Vagina (tissue), 2 donors: ENCODE measurements at regions not wholly inside any gene's neighbourhood (a gene's known extent, or its start where the extent isn't known, plus 50 kb on each side); places are given as distances from the start of the nearest gene placed in this dataset.

Source experiments
- POLR2A ChIP-seq, 2 donors: fragments of 450-650 bp; IDR thresholded peaks; one replicate each; pipeline ENCODE4 v1.6.1; 2017; ENCODE audit warnings: antibody characterized with exemption in 2 of 2, mild to moderate bottlenecking in 2 of 2, moderate library complexity in 2 of 2
- TF ChIP-seq, protein P1 (sequence below), 3 experiments: fragments of 450-650 bp in 2 of 3; fragments of 200-600 bp in 1 of 3; sonication (generic) in 1 of 3; IDR thresholded peaks; one replicate each; pipeline ENCODE4 v1.5.1; 2017 to 2019; ENCODE audit warnings: antibody characterized with exemption in 3 of 3, mild to moderate bottlenecking in 2 of 3, moderate library complexity in 2 of 3

DNA sequence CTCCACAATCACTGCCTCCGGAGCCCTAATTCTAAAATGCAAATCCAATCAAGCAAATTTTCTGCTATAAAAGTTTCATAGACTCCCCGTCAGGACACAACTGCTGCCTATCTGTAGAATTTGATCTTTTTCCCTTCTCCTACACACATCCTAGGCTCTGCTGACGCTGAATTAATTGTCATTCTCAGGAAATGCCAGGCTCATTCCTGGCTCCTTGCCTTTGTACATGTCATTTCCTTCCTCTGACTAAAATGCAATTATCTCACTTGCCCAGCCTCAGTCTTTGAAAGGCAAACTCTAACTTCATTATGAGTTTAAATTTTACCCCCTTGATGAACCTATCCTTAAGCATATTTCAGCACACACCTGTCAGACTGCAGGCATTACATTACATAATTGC lies 844.9 kb upstream of the CRIM1 start:
- TF ChIP-seq, protein P1, sequence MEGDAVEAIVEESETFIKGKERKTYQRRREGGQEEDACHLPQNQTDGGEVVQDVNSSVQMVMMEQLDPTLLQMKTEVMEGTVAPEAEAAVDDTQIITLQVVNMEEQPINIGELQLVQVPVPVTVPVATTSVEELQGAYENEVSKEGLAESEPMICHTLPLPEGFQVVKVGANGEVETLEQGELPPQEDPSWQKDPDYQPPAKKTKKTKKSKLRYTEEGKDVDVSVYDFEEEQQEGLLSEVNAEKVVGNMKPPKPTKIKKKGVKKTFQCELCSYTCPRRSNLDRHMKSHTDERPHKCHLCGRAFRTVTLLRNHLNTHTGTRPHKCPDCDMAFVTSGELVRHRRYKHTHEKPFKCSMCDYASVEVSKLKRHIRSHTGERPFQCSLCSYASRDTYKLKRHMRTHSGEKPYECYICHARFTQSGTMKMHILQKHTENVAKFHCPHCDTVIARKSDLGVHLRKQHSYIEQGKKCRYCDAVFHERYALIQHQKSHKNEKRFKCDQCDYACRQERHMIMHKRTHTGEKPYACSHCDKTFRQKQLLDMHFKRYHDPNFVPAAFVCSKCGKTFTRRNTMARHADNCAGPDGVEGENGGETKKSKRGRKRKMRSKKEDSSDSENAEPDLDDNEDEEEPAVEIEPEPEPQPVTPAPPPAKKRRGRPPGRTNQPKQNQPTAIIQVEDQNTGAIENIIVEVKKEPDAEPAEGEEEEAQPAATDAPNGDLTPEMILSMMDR (IDR thresholded peaks at IDR 0.05) = no peak
- no peak for TF ChIP-seq POLR2A (IDR thresholded peaks at IDR 0.05)
